HG03045 (cell line): ENCODE measurements at regions not wholly inside any gene's neighbourhood (a gene's known extent, or its start where the extent isn't known, plus 50 kb on each side); places are given as distances from the start of the nearest gene placed in this dataset.

Experiments
- ATAC-seq: cut with Tn5 transposase; IDR thresholded peaks from one replicate; pipeline ENCODE4 v1.9.1; 2021; ENCODE audit warnings: mild to moderate bottlenecking, moderate library complexity; ENCODE audit not compliant: unreplicated experiment

DNA sequence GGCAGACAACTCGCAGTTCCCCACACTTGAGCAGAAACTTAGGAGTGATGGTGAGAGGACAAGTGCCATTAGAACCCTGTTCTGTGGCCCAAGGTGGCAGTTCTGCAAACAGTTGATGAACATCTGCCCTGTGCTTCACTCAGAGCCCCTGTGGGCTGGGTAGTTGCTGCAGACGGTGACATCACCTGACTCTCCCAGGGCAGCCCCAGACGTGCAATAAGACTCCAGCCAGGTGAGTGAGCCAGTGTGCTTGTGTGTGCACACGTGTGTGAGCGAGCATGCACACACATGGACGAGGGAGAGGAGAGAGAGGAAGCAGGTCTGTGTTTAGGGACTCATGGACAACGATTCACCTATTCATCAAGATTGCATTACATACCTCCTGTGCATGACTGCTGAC is 136.0 kb upstream of the GLI2 start:
- ATAC-seq = no peak

DNA sequence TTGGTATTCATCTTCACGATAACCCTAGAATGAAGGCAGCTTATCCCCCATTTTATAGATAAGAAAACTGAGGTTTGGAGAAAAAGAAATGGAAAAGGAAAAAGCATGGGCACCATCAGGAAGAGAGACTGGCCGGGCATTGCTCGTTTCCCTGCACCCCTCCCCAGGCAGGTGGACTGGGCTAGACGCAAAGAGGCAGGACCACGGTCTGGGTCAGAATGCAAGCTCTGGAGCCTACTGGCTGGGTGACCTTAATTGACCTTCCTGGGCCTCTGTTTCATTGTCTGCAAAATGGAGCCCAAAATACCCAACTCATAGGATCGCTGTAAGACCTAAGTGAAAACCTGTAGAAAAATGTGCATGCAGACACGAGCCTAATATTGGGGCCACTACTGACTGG is 135.3 kb upstream of the GLI2 start:
- no peak for ATAC-seq

DNA sequence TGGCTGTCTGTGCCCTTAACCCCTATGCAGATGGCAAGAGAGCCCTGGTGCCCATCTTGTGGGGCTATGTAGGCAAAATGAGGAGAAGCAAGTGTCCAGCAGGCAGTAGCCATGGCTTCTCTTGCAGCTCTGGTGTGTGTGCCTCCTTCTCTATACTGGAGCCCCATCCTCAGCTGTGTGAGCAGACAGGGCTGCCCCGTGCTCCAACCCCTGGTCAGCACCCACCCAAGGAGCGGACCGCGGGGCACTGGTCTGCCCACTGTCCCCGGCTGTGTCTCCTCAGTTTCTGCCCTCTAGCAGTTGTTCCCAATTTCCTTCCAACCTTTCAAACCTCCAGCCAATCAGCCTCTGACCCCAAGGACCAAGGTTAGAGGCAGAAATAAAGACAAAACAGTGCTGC is 134.9 kb upstream of the GLI2 start:
- no peak for ATAC-seq

DNA sequence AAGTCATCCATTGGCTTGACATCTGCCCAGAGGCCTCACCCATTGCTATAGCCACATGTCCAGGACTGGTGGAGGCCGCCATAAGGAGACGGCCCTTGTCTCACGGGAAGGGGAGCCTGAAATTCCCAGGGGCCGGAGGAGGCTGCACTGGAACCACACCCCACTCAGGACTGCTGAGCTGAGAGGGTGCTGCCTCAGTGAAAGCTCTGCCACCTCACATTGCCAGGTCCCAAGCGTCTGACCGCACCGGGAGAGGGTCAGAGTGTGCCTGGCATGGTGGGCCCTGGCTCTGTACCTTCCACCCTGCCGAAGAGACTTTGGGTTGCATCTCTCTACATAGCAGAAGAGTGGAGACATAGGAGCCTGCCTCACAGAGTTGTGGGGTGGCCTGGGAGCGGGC is 134.1 kb upstream of the GLI2 start:
- no peak for ATAC-seq

DNA sequence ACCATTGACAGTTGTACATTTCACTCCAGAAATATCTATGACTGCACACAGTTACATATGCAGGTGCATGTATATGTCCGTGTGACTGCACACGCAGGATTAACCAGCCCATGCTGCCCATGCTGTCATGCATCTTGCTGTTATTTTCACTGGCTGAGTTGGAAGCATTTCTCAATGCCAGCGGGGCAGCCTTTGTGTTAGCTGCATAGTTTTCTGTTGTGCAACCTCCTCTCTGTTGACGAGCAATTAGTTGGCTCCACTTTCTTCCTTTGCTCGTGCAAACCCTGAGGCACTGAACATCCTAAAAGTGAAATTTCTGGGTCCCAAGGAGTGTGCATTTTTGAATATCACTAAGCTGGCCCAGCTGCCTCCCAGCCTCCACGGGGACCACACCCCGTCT is 133.4 kb upstream of the GLI2 start:
- ATAC-seq = no peak

DNA sequence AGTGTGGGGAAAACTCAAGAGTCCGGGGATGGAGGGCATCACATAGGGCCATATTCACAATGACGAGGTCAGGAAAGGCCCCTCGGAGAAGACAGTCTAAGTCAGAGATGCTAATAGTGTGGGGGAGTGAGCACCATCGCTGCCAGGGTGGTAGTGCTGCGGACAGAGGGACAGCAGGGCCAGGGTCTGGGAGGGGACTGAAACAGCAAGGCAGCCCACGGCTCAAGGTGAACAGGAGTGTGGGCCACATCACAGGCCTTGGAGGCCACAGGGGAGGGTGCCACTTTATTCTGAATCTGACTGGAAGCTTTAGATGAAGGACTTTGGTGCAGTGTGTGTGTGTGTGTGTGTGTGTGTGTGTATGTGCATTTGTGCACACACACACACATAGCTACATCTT is 130.9 kb upstream of the GLI2 start:
- ATAC-seq = no peak

DNA sequence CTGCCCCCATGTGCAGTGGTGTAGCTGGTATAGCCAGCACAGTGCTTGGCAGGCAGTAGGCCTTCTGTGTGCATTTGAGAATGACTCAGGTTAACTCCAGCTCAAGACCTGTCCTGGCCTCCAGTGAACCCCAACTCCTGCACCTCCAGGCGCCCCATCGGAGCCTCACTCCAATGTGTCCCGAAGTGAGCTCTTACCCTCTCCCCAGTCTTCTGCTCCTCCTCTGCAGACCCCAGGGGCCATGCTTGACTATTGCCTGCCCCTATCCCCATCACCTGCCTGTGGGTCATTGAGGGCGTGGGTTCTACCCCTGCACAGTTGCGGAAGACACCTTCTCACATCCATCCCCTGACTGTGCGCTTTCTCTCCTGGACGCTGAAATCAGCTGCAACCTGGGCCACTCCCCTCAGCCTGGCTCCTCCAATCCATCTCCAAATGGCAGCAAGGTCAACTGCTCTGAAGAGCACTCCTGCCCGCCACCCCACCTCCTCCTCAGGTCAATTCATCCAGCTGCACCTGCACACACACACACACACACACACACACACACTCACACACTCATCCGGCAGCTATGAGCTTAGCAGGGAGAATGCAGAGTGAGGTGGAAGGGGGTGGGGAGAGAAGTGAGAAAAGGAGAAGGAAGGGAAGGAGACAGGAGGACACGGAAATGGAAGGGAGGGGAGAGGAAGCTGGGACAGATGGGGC is 130.3 kb upstream of the GLI2 start:
- no peak for ATAC-seq

DNA sequence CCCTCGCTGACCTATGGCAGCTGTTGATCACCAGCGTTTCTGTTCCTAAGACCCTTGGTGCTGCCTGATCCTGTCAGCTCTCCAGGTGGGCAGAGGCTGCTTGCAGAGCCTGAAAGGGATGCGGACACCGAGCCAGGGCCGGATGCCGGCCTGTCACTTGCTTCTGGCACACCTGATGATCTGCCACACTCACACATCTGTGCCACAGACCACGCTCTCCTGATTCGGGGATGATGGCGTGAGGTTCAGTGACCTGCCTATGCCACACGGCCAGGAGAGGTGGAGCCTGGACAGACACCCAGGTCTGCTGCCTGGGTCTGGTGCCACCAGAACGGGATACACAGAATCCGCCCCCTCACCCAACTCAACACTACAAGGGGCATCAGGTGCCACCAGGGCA is 129.4 kb upstream of the GLI2 start:
- no peak for ATAC-seq

DNA sequence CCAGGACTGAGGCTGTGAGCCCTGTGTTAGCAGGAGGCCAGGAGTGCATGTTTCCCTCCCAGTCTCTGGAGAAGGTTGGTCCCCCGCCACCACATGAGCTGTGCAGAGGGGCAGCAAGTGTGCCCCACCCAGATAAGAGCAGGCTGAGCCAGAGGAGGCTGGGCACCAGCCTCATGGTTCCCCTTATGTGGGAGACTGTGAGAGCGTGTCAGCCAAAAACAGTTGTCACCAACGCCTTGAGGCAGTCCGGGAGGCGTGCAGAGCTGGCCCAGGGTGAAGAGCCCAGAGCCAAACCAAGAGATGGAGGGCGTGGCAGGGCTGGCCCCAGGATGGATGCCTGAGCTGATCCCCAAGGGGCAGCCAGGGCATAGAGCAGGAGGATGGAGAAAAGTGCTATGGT is 128.7 kb upstream of the GLI2 start:
- no peak for ATAC-seq

DNA sequence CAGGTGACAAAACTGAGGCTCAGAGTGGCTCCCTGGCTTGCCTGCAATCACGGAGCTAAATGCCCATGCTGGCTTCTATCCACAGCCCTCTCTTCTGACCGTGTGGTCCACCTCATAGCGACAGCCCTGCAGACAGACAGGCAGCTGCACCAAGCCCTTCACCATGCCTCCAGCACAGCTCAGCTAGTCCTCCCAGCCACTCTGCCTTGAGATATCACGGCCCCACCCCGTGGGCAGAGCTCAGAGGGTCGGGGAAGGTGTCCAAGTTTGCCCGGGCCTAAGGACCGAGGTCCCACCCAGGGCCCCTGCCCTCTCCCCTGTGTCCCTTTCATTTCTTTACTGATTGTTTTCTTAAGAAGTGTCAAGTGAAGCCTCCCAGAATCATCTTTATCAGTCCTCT is 128.2 kb upstream of the GLI2 start:
- no peak for ATAC-seq

DNA sequence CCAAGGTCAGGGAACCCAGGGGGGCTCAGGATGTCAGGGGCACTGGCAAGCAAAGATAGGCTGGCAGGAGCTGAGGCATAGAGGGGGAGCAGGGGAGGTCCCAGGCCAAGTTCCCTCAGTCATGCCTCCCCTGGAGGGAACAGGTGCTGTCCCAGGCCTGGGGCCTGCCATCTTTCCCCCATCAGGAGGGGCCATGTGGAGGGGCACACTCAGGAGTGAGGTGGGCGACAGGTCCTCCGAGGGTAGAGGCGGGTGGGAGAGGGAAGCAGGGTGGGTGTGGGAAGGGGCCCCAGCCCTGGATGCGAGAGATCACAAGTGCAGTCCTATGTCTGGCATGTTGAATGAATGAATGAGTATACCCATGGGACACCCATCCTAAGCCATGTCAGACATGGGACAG is 127.7 kb upstream of the GLI2 start:
- ATAC-seq = no peak

DNA sequence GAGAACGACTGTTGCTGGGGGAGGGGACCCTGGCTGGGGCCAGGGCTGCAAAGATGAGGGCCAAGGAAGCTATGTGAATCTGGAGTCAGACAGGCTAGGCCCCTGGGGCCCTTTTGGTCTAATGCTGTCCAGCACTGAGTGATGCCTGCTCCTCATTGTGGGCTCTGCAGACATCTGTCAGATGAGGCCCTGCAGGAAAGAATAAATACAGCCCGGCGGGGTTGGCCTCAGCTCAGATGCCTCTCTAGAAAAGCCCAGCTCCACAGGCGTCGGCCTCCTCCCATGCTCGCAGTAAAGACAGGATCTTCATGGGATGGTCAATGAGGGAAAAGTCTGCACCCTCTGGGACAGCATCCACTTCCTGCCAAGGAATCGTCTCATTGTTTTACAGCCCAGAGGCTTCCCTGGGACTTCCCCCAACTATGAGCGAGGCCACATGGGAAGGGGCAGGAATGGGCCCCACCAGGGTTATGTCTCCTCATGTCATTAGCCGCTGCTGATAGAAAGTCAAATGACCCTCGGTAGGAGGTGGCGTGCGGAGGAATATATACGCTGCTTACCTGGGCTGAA is 125.8 kb upstream of the GLI2 start:
- no peak for ATAC-seq

DNA sequence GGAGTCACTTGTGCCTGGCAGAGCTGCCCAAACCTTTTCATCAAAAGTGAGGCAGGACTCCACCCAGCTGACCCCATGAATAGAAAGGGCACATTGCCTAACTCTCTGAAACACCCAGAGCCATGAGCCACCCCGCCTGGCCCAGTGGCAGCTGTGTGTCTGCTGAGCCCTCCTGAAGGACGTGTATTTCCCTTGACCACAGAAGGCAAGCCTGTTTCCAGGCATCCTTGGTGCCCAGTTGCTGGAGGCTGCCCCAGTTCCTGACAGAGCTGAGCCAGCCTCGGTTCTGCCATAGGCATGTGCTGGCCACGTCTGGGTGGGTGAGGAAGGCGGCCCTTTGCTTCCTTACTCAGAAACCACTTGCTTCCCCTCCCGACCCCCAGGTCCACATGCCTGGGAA is 124.7 kb upstream of the GLI2 start:
- ATAC-seq = no peak

DNA sequence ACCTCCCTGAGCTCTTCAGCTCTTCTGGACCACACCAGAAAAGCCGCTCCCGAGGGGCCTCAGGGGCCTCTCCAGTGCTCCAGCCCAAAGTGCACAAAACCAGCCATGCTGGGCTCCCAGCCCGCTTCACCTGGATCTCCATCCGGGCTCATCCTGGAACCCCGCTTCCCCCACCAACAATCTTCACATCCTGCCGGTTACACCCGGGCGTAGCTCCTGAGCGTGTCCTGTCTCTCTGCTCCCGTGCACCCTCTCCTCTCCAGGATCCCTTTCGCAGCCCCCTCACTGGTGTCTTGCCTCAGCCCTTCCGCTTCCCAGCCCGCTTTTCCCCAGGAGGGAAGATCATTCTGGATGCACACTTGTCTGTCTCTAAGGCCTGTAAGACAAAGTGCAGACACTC is 123.7 kb upstream of the GLI2 start:
- no peak for ATAC-seq

DNA sequence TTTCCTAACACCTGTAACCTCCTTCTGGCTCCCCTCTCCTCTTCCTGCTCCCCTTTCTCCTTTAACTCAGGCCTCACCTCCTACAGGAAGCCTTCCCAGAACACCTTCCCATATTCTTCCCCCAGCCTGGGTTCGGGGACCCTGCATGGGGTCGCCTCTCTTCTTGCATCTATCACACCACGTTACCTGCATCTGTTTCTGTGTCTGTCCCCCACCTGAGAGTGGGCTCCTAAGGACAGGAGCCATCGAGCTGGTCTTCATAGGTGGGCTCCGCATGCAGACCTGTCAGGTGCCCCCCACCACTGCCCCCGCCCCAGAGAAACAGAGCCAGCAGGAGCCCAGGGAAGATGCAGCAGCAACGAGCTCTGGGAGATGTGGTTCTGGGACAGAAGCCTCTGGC is 123.2 kb upstream of the GLI2 start:
- no peak for ATAC-seq

DNA sequence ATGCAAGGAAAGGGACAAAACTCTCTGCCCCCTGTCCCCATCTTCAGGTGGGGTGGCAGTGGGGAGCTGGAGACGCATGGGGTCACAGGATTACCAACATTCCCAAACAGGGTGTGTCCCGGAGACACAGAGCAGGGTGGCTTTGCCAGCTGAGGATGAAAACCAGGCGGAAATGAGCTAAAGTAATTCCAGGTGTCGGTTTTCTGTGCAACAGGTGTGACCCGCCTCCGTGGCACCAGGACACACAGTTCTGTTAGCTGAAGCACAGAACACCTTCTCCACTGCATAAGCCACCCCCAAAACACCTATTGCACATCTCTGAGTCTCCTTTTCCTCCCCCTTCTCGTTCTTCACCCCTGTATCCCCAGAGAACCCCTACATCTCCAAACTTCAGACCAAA is 122.7 kb upstream of the GLI2 start:
- ATAC-seq = no peak

DNA sequence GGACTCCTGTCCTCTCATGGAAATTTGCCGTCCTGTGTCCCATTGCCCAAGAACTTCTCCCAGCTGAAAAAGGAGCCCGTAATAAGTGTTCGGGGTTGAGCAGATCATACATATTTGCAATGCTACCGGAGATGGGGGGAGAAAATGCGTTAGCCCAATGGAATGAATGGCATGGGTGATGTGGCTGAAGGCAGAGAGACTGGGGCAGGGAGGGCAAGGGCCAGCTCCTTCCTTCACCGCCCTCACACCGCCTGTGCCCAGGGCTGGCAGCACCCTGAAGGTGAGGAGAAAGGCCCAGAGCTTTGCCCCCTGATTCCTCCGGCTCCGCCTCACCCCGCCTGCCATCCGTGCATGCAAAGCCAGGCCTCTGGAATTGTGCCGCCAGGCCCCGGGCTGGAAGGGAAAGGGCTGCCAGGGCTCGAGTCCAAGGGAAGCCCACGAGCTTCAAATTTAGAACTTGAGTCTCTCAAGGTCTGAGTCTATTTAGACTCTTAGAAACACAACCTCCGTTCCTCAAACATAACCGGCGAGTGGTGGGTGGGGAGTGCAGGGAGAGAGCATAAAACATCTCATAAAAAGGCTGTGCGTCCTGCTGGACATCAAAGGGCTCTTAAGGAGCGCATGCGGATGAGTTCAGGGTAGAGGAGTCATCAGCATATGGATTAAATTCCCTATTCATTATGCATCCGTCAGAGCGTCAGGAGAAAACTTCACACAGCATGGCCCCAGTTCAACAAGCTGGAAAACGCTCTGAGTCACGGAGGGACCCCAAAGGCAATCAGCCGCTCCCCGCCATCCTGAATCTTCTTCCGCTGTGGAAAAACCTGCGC is 121.7 kb upstream of the GLI2 start:
- ATAC-seq = no peak

DNA sequence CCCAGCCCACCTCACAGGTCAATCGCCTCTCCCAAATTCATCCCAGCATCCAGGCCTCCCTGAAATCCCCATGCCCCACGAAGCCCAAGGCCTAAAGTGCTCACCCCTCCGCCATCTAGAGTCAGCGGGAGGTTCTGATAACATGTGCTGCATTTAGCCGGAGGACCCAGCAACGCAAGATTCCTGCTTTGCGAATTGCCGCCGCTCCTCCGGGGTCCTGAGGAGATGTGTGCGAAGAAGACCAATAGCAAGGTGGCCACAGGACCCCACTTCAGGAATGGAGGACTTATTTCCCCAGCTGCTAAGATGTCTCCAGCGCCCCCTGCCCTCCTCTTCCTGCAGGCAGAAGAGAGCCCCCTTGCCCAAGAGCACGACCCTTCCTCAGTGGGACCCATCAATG is 120.8 kb upstream of the GLI2 start:
- ATAC-seq = no peak

DNA sequence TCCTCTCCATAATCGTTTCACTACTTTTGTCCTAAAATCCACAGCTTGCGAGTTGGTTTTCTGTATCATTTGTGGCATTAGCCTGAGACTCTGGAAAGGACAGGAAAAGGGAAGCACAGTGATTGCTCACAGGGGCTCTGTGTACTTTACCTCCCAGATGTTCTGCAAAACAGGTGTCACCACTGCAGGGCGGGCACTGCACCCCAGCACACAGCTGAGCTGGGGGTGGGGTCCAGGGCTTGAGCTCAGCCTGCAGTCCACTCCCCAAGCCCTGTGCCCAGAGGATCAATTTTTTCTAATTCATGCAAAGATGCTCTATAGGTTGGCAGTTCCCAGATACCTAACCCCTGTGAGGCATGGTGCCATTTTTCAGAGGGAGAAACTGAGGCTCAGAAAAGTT is 119.4 kb upstream of the GLI2 start:
- ATAC-seq = no peak

DNA sequence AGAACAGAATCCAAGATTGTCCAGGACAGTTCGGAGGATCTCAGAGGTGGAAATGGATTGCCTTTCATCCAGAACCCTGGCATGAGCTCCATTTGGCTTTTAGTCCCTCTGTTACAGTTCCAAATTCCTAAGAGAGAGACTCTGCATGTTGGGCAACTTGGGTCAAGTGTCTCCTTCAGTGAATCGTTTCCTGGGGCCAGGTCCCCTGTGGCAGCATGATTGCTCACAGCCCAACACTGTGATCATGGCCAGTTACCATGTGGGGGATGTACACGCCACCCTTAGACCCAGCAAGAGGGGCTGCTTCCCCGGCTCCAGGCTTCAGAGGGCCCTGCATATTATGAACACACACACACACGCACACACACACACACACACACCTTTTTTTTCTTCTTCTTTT is 118.6 kb upstream of the GLI2 start:
- ATAC-seq = no peak

DNA sequence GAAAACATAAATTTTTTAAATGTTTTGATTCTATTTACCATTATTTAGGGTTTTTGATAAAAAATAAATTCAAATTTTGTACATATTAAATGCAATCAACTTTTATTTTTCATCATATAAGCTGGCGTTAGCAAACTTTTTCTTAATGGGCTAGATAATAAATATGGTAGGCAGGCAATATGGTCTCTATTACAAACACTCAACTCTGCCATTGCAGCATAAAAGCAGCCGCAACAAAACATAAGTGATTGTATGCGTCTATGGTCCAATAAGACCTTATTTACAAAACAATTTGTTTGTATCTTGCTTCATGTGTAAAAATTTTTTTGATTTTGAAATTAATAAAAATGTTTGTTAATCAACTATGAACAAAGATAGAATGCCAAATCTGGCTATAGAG is 116.8 kb upstream of the GLI2 start:
- no peak for ATAC-seq

DNA sequence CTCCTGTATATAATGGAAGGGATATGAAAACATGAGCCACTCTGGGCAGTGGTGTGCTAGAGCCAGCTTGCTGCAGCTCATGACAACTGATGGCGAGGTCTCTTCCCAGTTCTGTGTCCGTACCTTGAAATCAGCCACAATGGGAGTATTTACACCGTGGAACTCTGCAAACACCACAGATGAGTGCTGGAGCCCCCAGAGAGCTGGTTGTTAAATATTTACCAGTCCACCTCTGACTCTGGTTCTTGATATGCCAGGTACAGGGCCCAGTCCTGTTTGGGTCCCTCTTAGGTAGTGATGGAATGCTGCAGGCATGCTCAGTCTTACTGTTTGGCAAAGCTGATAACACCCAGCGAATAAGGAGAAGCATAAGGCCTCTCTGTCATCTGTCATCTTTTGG is 116.1 kb upstream of the GLI2 start:
- ATAC-seq = no peak
